ENCODE measurements at regions not wholly inside any gene's neighbourhood (a gene's known extent, or its start where the extent isn't known, plus 50 kb on each side); places are given as distances from the start of the nearest gene placed in this dataset.

GRCh38 chr2:9681427-9681817, 50.6 kb upstream of the YWHAQ start:
- DNase-seq, result peak; percentile 58

GRCh38 chr2:9685637-9686036, 54.8 kb upstream of the YWHAQ start:
- no peak for DNase-seq

DNA sequence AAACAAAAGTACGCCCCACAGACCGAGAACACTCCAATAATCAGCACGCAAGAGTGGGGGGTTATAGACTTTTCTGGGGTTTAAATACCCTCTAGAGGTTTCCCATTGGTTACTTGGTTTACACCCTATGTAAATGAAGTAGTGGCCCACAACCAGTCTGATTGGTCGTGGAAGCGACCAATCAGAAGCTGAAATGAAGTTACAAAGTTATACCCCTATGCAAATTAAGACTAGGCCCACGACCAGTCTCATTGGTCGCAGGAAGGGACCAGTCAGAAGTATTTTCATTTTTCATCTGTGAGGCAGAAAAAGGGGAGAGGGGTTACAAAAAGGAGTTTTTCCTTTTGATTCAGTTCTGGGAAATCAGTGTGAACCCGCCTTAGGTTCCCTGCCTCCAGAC, 55.3 kb upstream of the YWHAQ start:
- no peak for DNase-seq

- no peak for DNase-seq
These were observed 59.5 kb upstream of the YWHAQ start for GRCh38 chr2:9690252-9690651.

GRCh38 chr2:9690716-9691498, 60.1 kb upstream of the YWHAQ start:
- DNase-seq, result no peak

DNA sequence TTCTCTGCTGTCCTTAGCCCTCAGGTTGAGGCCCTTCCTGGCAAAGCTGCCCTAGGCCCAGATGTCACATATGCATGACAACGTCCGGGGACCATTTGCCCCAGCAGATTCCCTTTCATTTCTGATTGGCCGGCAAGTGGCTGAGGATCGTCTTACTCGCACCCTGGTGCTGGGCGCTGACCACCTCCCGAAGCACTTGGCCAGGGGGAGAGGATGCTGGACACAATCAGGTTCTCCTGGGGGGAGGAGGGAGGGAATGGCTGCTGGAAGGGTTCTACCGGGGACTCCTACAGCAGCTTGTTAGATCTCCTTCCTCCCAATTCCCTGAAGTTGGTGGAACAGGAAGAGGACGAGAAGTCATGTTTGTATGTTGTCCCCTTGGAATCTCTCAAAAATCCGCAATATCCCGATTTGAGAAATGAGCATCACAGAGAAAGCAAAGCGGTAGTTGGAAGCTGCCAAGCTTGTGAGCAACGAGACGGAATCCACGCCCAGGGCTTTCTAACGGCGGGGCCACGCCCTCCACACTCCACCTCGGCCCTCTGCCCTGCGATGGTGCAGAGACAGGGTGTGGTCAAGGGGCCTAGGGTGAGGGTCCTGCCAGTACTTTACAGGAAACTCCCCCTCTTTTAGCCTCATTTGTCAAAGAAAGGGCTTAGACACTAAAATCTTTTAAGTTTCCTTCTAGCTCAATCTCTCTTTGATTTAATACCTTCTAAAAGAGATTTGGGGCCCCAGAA, 61.8 kb upstream of the YWHAQ start:
- DNase-seq, result peak; percentile 56

DNA sequence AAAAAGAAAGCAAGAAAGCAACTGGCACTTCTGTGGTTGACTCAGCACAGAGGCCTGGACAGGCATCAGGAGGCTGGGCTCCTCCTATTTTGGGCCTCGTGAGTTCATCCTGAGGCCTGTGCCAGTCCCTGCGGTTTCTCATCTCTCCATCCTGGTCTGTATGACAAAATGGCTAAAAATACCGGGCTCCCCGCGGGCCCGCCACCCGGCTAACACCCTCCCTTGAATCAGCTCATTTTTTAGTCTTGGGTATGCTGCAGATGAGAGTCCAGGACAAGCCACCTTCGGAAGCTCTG, 62.3 kb upstream of the YWHAQ start:
- peak; percentile 81 for DNase-seq

GRCh38 chr2:9693646-9694045, 62.8 kb upstream of the YWHAQ start:
- DNase-seq, result no peak

- no peak for DNase-seq
These were observed 64.0 kb upstream of the YWHAQ start for GRCh38 chr2:9694661-9695234.

- DNase-seq, result no peak
These were observed 65.1 kb upstream of the YWHAQ start for GRCh38 chr2:9695941-9696340.

DNA sequence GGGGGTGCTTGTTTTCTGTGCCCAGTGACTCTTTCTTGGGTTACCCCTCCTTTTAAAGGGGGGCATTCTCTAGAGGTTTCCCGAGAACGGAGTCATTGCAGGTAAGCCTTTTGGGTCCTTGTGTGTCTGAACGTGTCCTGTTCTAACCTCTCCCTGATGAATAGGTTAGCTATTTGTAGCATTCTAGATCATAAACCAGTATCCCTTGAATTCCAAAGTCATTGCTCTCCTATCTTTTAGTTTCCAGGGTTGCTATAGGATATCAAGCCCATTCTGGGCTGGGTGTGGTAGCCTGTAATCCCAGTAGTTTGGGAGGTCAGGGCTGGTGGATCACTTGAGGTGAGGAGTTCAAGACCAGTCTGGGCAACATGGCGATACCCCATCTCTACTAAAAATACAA, 65.9 kb upstream of the YWHAQ start:
- no peak for DNase-seq

GRCh38 chr2:9697909-9698308, 67.1 kb upstream of the YWHAQ start:
- DNase-seq, result peak; percentile 71

DNA sequence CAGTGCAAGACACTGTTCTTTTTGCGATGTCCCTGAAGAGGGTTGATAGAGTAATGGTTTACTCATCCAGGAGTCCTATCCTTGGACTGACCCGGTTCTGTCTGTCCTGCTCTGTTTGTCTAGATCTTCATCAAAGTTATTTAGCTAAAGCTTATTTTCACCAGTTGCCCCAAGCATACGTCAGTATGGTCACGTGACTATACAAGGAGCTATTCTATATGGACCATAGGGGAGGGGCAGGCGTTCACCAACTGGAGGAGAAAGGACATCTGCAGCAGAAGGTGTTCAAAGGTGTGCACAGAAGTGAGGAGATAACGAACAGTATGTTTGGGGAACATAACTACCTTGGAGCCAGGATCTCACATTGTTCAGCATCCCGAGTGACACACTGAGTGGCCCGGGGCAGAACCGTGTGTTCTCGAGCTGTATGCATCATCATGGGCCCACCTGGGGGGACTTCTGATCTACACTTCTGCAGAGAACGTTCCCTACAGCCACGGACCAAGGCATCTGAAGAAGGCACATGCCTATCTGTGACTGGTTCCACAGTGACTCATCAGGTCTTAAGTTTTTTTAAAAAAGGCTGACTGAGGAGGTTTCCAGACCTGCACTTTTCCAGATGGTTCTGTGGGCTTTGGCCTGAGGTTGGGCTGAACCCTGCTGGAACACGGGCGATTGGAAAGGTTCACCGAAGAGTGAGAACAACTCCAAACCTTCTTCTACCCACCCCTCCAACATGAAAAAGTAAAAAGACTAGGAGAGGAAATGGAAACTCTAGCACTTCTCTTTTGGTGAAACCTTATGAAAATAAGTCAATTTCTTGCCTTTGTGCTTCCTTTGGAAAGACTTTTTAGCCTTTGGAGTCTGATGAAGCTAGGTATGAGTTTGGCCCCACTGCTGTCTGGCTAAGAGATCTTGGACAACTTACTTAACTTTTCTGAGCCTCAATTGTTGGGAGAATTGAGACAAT, 68.6 kb upstream of the YWHAQ start:
- DNase-seq, result no peak

GRCh38 chr2:9700109-9700495, 69.3 kb upstream of the YWHAQ start:
- DNase-seq, result no peak

DNA sequence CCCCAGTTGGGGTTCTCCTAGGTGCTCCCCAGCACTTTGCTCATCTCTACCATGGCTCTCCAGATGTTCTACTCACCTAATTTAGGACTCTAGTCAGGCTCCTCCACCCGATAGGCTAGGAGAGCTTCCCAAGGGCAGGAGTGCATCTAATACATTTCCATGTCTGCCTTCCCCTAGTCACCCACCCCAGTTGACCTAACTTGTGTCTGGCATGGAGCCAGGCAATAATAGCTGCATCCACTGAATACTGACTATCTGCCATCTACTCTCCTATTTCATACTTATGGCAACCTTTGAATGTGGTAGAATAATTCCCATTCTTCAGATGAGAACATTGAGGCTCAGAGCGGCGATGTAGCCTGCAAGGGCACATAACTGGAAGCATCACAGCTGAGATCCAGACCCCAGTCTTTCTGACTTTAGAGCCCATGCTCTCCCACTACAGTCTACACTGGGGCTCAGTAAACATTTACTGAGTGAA, 71.8 kb upstream of the YWHAQ start:
- DNase-seq, result no peak

- peak; percentile 92 for DNase-seq
These were observed 72.4 kb upstream of the YWHAQ start for GRCh38 chr2:9703085-9703678.

GRCh38 chr2:9703701-9704221, 73.0 kb upstream of the YWHAQ start:
- peak; percentile 41 for DNase-seq

DNA sequence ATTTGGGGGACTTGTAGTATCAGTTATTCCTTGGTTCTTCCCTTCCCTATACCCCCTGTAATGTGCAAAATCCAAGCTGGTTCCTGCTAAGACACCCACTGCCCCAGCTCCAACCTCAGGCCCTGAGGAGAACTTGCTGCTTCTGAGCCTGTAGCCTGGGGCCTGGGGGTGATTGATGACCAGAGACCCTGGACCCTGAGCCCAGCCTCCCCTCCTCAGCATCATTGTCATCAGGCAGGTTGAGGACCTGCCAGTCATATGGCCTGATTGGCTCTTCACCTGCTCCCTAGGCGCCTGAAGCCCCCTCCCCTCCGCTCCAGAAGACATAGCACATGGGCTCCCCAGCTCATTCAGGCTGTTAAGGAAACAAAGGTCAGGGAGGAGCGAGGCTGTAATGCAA, 73.8 kb upstream of the YWHAQ start:
- no peak for DNase-seq

DNA sequence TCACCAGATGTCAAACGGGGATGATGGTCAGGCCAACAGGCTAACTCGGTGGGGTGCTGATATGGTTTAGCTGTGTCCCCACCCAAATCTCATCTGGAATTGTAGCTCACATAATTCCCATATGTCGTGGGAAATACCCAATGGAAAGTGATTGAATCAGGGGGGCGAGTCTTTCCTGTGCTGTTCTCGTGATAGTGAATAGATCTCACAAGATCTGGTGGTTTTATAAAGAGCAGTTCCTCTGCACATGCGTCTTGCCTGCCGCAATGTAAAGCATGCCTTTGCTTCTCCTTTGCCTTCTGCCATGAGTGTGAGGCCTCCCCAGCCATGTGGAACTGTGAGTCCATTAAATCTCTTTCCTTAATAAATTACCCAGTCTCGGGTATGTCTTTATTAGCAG, 74.4 kb upstream of the YWHAQ start:
- DNase-seq, result no peak

DNA sequence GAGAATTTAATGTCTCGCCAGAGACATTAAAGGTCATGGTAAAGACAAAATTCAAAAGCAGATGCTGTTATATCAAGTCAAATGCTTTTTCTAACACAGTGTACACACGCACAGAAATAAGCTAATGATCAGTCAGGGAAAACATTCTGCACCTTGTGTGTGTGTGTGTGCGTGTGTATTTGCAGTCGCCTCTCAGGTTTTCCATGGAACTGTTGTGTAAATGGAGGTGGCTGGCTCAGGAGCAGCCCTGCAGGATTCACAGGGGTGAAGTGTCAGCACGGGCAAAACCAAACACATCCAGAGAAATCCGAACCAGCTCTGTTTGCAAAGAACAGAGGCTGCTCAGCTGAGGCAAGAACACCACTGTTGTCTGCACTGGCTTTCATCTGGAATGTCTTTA, 76.2 kb upstream of the YWHAQ start:
- DNase-seq, result no peak

GRCh38 chr2:9707611-9708160, 76.9 kb upstream of the YWHAQ start:
- DNase-seq, result no peak
